ENCODE measurements at regions not wholly inside any gene's neighbourhood (a gene's known extent, or its start where the extent isn't known, plus 50 kb on each side); places are given as distances from the start of the nearest gene placed in this dataset.
"Not testable (repeated sequence)": the region's sequence is repeated elsewhere in the genome, so short reads cannot be mapped to it uniquely, and the experiment has no call there.

- no peak for DNase-seq (ENCODE audit: low spot score)
- no peak for TF ChIP-seq CTCF (conservative IDR thresholded peaks at IDR 0.05; ENCODE audit: low read depth)
- no peak overlapping the region for H3K27ac ChIP-seq
- POLR2A ChIA-PET (ENCODE audit: low non-redundant PET) = no interaction called here
- CTCF ChIA-PET = interaction anchor here (0.6 kb wide), 1 partner anchor 317 kb away, joined by 4 read pairs; no protein-coding TSS in a partner anchor
Observed at GRCh38 chr5:89686081-89686765, 723.3 kb downstream of the CETN3 start.

DNA sequence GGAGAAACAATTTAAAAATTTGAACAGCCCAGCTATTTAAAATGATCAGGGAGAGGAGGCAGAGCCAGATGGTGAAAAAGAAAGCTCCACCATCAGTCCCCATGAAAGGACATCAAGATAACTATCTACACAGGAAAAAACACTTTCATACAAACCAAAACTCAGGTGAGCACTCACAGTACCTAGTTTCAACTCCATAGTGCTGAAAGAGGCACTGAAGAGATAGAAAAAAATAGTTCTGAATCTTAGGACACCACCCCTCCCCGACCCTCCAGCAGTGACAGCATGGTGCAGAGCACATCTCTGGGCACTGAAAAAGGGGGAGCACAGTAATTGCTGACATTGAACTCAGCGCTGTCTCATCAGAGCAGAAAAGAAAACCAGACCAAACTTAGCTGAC is 732.9 kb downstream of the CETN3 start:
- ChIA-PET CTCF (interaction anchor here (0.5 kb wide), 1 partner anchor 957 kb away, joined by 3 read pairs; no protein-coding TSS in a partner anchor), POLR2A (ENCODE audit: low non-redundant PET) (no interaction called here)
- no peak for TF ChIP-seq CTCF (conservative IDR thresholded peaks at IDR 0.05; ENCODE audit: low read depth)
- DNase-seq (ENCODE audit: low spot score) = no peak
- no peak overlapping the region for H3K27ac ChIP-seq

DNA sequence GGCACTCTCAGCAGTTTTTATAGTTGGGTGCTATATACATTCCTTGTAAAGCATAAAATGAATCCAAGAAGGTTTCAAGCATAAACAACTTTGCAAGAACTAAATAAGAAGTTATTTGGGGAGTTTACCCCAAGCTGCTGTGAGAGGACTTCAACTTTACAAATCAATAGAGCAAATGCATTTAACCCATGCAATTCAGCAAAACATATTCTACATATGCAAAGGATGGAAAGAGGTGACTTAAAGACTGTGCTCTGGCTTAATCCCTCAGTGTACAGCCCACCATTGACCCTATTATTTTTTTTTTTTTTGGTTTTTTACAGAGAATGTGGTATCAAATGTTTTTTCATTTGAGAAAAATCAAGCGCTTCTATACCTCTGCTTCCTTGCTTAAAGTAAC is 736.5 kb downstream of the CETN3 start:
- no peak for TF ChIP-seq CTCF (conservative IDR thresholded peaks at IDR 0.05; ENCODE audit: low read depth)
- H3K27ac ChIP-seq = no peak overlapping the region
- no peak for DNase-seq (ENCODE audit: low spot score)
- ChIA-PET CTCF (no interaction called here), POLR2A (ENCODE audit: low non-redundant PET) (no interaction called here)

GRCh38 chr5:89668821-89669220 is 740.7 kb downstream of the CETN3 start:
- H3K27ac ChIP-seq = no peak overlapping the region
- CTCF ChIA-PET = interaction anchor here (0.6 kb wide), 1 partner anchor 910 kb away, joined by 3 read pairs; no protein-coding TSS in a partner anchor
- POLR2A ChIA-PET (ENCODE audit: low non-redundant PET) = no interaction called here
- DNase-seq (ENCODE audit: low spot score) = no peak
- no peak for TF ChIP-seq CTCF (conservative IDR thresholded peaks at IDR 0.05; ENCODE audit: low read depth)

- TF ChIP-seq CTCF (conservative IDR thresholded peaks at IDR 0.05; ENCODE audit: low read depth) = no peak
- DNase-seq (ENCODE audit: low spot score) = no peak
- H3K27ac ChIP-seq = no peak overlapping the region
- ChIA-PET CTCF (no interaction called here), POLR2A (ENCODE audit: low non-redundant PET) (no interaction called here)
Observed at GRCh38 chr5:89662499-89662898, 747.1 kb downstream of the CETN3 start.

GRCh38 chr5:89638871-89639270 is 755.9 kb upstream of the MEF2C start:
- ChIA-PET CTCF (no interaction called here), POLR2A (ENCODE audit: low non-redundant PET) (no interaction called here)
- no peak for TF ChIP-seq CTCF (conservative IDR thresholded peaks at IDR 0.05; ENCODE audit: low read depth)
- H3K27ac ChIP-seq = no peak overlapping the region
- no peak for DNase-seq (ENCODE audit: low spot score)

DNA sequence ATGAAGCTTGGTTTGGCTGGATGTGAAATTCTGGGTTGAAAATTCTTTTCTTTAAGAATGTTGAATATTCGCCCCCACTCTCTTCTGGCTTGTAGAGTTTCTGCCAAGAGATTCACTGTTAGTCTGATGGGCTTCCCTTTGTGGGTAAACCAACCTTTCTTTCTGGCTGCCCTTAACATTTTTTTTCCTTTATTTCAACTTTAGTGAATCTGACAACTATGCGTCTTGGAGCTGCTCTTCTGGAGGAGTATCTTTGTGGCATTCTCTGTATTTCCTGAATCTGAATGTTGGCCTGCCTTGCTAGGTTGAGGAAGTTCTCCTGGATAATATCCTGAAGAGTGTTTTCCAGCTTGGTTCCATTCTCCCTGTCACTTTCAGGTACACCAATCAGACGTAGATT is 751.2 kb upstream of the MEF2C start:
- DNase-seq (ENCODE audit: low spot score); POLR2A ChIA-PET (ENCODE audit: low non-redundant PET); H3K27ac ChIP-seq: not testable (repeated sequence)
- CTCF ChIA-PET = interaction anchor here (0.6 kb wide), 1 partner anchor 189 kb away, joined by 6 read pairs; no protein-coding TSS in a partner anchor

- DNase-seq (ENCODE audit: low spot score); POLR2A ChIA-PET (ENCODE audit: low non-redundant PET); CTCF ChIA-PET; H3K27ac ChIP-seq: not testable (repeated sequence)
Observed at GRCh38 chr5:89630064-89630463, 747.1 kb upstream of the MEF2C start.
